ENCODE measurements at regions not wholly inside any gene's neighbourhood (a gene's known extent, or its start where the extent isn't known, plus 50 kb on each side); places are given as distances from the start of the nearest gene placed in this dataset.

- no peak for TF ChIP-seq CTCF (IDR thresholded peaks at IDR 0.05)
- no peak for TF ChIP-seq POLR2A (IDR thresholded peaks at IDR 0.05)
- no peak for TF ChIP-seq EP300 (IDR thresholded peaks at IDR 0.05)
- no peak for TF ChIP-seq POLR2AphosphoS5 (IDR thresholded peaks at IDR 0.05)
These were observed 327.3 kb downstream of the NXPE2 start for GRCh38 chr11:115005663-115006062.

Data from upper lobe of left lung (tissue), 4 donors.